Endothelial cell of umbilical vein (primary cell): ENCODE measurements at regions not wholly inside any gene's neighbourhood (a gene's known extent, or its start where the extent isn't known, plus 50 kb on each side); places are given as distances from the start of the nearest gene placed in this dataset.

Source experiments
- BruUV-seq: library from RNA; stranded (reverse); fragments of 400-500 nt; replicated peaks from 2 replicates; lab custom pipeline; 2021; lab: Mats Ljungman, UMichigan
- CTCF ChIA-PET: fragments of 300-600, 350-600 bp; sonication (Branson Sonifier 250); formaldehyde crosslinking; loops from one replicate; lab custom pipeline; 2021; ENCODE audit warnings: antibody characterized with exemption, inconsistent platforms; lab: Charles Lee
- POLR2A ChIA-PET: fragments of 300-600, 350-600 bp; sonication (Branson Sonifier 250); formaldehyde crosslinking; loops from one replicate; lab custom pipeline; 2021; ENCODE audit warnings: antibody characterized with exemption, inconsistent platforms; lab: Charles Lee
- DNase-seq: peaks from one replicate; pipeline ENCODE4 v3.0.0-alpha.2; 2011; ENCODE audit warnings: low read depth, low spot score
- FAIRE-seq: peaks from 2 replicates; lab custom pipeline; 2011; peaks lifted over from hg19 to GRCh38; lab: Jason Lieb, UNC
- H2AFZ ChIP-seq: 2 replicates; pipeline ENCODE4 v1.6.0; 2012; ENCODE audit warnings: low read depth, low read length, control low read depth, inconsistent platforms
- H3K27ac ChIP-seq: 2 replicates; pipeline ENCODE4 v1.5.1; 2011; ENCODE audit warnings: low read depth, mild to moderate bottlenecking, control low read depth, low read length, moderate library complexity; ENCODE audit not compliant: insufficient read depth
- H3K27me3 ChIP-seq, 2 experiments: 2 replicates each; pipeline versions ENCODE4 v1.6.0 to v1.6.1; 2011; ENCODE audit warnings: low read length in 2 of 2, mixed read lengths in 1 of 2; ENCODE audit not compliant: control insufficient read depth in 2 of 2, insufficient read depth in 2 of 2
- H3K36me3 ChIP-seq, 2 experiments: 2 replicates in 1 of 2; 3 replicates in 1 of 2; pipeline ENCODE4 v1.5.1; 2011; ENCODE audit warnings: low read length in 2 of 2, mild to moderate bottlenecking in 1 of 2, moderate library complexity in 1 of 2; ENCODE audit not compliant: control insufficient read depth in 2 of 2, insufficient read depth in 2 of 2; ENCODE audit errors: extremely low read depth in 1 of 2
- H3K4me1 ChIP-seq: 3 replicates; pipeline ENCODE4 v1.5.1; 2011; ENCODE audit warnings: mild to moderate bottlenecking, low read length; ENCODE audit not compliant: control insufficient read depth, insufficient read depth; ENCODE audit errors: extremely low read depth
- H3K4me2 ChIP-seq: 2 replicates; pipeline ENCODE4 v1.6.1; 2011; ENCODE audit warnings: low read length, control low read depth, mixed read lengths; ENCODE audit not compliant: insufficient read depth
- H3K4me3 ChIP-seq, 3 experiments: fragments of 200-600 bp in 1 of 3; sonication (generic), shearing (Covaris generic) in 1 of 3; replicated peaks in 1 of 3; 2 replicates each; pipeline ENCODE4 v1.5.1; 2011 to 2016; ENCODE audit warnings: control low read depth in 3 of 3, low read length in 3 of 3, mild to moderate bottlenecking in 2 of 3, inconsistent platforms in 1 of 3, low read depth in 1 of 3, moderate library complexity in 1 of 3; ENCODE audit not compliant: insufficient read depth in 1 of 3
- H3K79me2 ChIP-seq: 2 replicates; pipeline ENCODE4 v1.6.0; 2012; ENCODE audit warnings: low read length, inconsistent platforms; ENCODE audit not compliant: control insufficient read depth, insufficient read depth
- H3K9ac ChIP-seq: replicated peaks from 2 replicates; pipeline ENCODE3; 2011; ENCODE audit warnings: low read length, control low read depth; ENCODE audit not compliant: insufficient read depth; ENCODE audit errors: extremely low read depth
- H3K9me1 ChIP-seq: replicated peaks from 3 replicates; pipeline ENCODE4 v1.6.0; 2011; ENCODE audit warnings: mild to moderate bottlenecking, low read length; ENCODE audit not compliant: control insufficient read depth, insufficient read depth; ENCODE audit errors: extremely low read depth
- H3K9me3 ChIP-seq: replicated peaks from 2 replicates; pipeline ENCODE4 v1.5.1; 2012; ENCODE audit warnings: low read length, inconsistent platforms; ENCODE audit not compliant: control insufficient read depth, insufficient read depth
- H4K20me1 ChIP-seq: replicated peaks from 2 replicates; pipeline ENCODE3; 2011; ENCODE audit warnings: mild to moderate bottlenecking, low read length; ENCODE audit not compliant: control insufficient read depth, insufficient read depth; ENCODE audit errors: extremely low read depth
- CTCF ChIP-seq, 2 donors: IDR thresholded peaks; 1 replicate in 1 of 2; 2 replicates in 1 of 2; pipeline ENCODE4 v1.5.1; 2011; ENCODE audit warnings: low read length in 2 of 2, mild to moderate bottlenecking in 2 of 2, moderate library complexity in 2 of 2, control low read depth in 1 of 2, inconsistent platforms in 1 of 2, low read depth in 1 of 2; ENCODE audit not compliant: insufficient read depth in 1 of 2; ENCODE audit errors: extremely low read depth in 1 of 2
- EZH2 ChIP-seq: IDR thresholded peaks from 2 replicates; pipeline ENCODE4 v1.6.1; 2012; ENCODE audit warnings: borderline replicate concordance, low read depth, mild to moderate bottlenecking, moderate library complexity, low read length, inconsistent platforms; ENCODE audit not compliant: severe bottlenecking
- FOS ChIP-seq: IDR thresholded peaks from 2 replicates; pipeline ENCODE4 v1.6.1; 2011; ENCODE audit warnings: mild to moderate bottlenecking, low read length, moderate library complexity, borderline replicate concordance; ENCODE audit not compliant: insufficient read depth
- GATA2 ChIP-seq: IDR thresholded peaks from 2 replicates; pipeline ENCODE4 v1.7.0; 2011; ENCODE audit warnings: low read depth, mild to moderate bottlenecking, moderate library complexity, mixed read lengths, low read length; ENCODE audit not compliant: insufficient read length, insufficient read depth
- MAX ChIP-seq: IDR thresholded peaks from 2 replicates; pipeline ENCODE4 v1.6.1; 2011; ENCODE audit not compliant: insufficient read depth, insufficient read length
- dilution Hi-C: fragments of 300-500 bp; cut with MboI; formaldehyde crosslinking; loops from one replicate; pipeline ENCODE4 v1.15.0; 2019; ENCODE audit warnings: low sequenced_read_pairs; ENCODE audit not compliant: extremely low pct_ligation_motif_present
- intact Hi-C: fragments of 100-400 bp; cut with micrococcal nuclease; formaldehyde crosslinking; loops from one replicate; pipeline ENCODE4 v1.10.0; 2022

- no peak overlapping the region for H3K27ac ChIP-seq
- ChIA-PET CTCF (no interaction called here), POLR2A (no interaction called here)
- no peak overlapping the region for H3K4me2 ChIP-seq
- H3K4me1 ChIP-seq, result no peaks in the 10 kb centered on the region
- no peak overlapping the region for H3K4me3 ChIP-seq
- no peaks in the 10 kb centered on the region for H3K27me3 ChIP-seq
- no peaks in the 10 kb centered on the region for H4K20me1 ChIP-seq
- TF ChIP-seq FOS (peak; percentile 31), CTCF (IDR thresholded peaks at IDR 0.05; ENCODE audit: extremely low read depth in 1 of 2, insufficient read depth in 1 of 2, low read depth in 1 of 2, low read length in 2 of 2) (no peak), MAX (no peak), EZH2 (no peak), GATA2 (peak; percentile 21)
- H3K79me2 ChIP-seq, result no peaks in the 10 kb centered on the region
- intact Hi-C loops (no loop called here), dilution Hi-C loops (no loop called here)
- H3K9me1 ChIP-seq, result no peaks in the 10 kb centered on the region
- H3K36me3 ChIP-seq, result no peaks in the 10 kb centered on the region
- no peaks in the 10 kb centered on the region for H3K9me3 ChIP-seq
- no peak overlapping the region for H2AFZ ChIP-seq
- peak; percentile 53 for DNase-seq
- no TSS peak for BruUV-seq
- peak; percentile 49 for FAIRE-seq
- no peak overlapping the region for H3K9ac ChIP-seq
These were observed 1699.1 kb downstream of the BRINP3 start for GRCh38 chr1:188778578-188778977.
